ENCODE measurements at regions not wholly inside any gene's neighbourhood (a gene's known extent, or its start where the extent isn't known, plus 50 kb on each side); places are given as distances from the start of the nearest gene placed in this dataset. TPM values are rescaled to one million over a fixed set of nuclear protein-coding genes. Genes with fewer than 3 reads are reported as not detected.
"Not testable (repeated sequence)": the region's sequence is repeated elsewhere in the genome, so short reads cannot be mapped to it uniquely, and the experiment has no call there.

- H3K27me3 ChIP-seq; H3K4me1 ChIP-seq; intact Hi-C loops (cut with DNase I); H3K27ac ChIP-seq; DNase-seq; H3K36me3 ChIP-seq; H3K4me3 ChIP-seq (replicated peaks in 1 of 3); H3K9me3 ChIP-seq: not testable (repeated sequence)
- WGBS, 2 donors, result 77 to 84% methylated on average over 4 of the region's 4 CpGs
These were observed 134.6 kb downstream of the OTOP1 start for GRCh38 chr4:4092159-4092558.

GRCh38 chr4:4099610-4100009 lies 127.1 kb downstream of the OTOP1 start:
- H3K36me3 ChIP-seq; H3K27ac ChIP-seq; DNase-seq; H3K4me3 ChIP-seq (replicated peaks in 1 of 3); intact Hi-C loops (cut with DNase I); H3K27me3 ChIP-seq; H3K9me3 ChIP-seq; H3K4me1 ChIP-seq: not testable (repeated sequence)
- 77 to 91% methylated on average over 2 to 3 of the region's 4 CpGs for WGBS, 2 donors

- intact Hi-C loops (cut with DNase I); H3K27ac ChIP-seq; H3K9me3 ChIP-seq; H3K36me3 ChIP-seq; H3K4me1 ChIP-seq; H3K27me3 ChIP-seq: not testable (repeated sequence)
- WGBS, 2 donors, result 0% methylated on average over 8 of the region's 36 CpGs; no CpG with 5 or more reads in 1 of the 2 donors
- DNase-seq, result peak in 1 of 2 donors; percentile 5
- H3K4me3 ChIP-seq (replicated peaks in 1 of 3), result peak overlapping the region in 1 of 3 donors; percentile 24
These were observed 119.8 kb downstream of the OTOP1 start for GRCh38 chr4:4106923-4107322.

GRCh38 chr4:4107411-4108107 lies 119.2 kb downstream of the OTOP1 start:
- H3K27ac ChIP-seq; H3K36me3 ChIP-seq; H3K9me3 ChIP-seq; intact Hi-C loops (cut with DNase I); H3K27me3 ChIP-seq; H3K4me1 ChIP-seq: not testable (repeated sequence)
- peak in 5 of 6 experiments; percentile 27 to 83 (median 76) for TF ChIP-seq CTCF (IDR thresholded peaks at IDR 0.05)
- 19 to 80% methylated on average over 2 to 36 of the region's 52 CpGs for WGBS, 2 donors
- peak; percentile 56 to 62 for DNase-seq
- peak overlapping the region in 1 of 3 donors; percentile 24 for H3K4me3 ChIP-seq (replicated peaks in 1 of 3)

GRCh38 chr4:4115381-4115780 lies 111.3 kb downstream of the OTOP1 start:
- H3K27me3 ChIP-seq; H3K27ac ChIP-seq; intact Hi-C loops (cut with DNase I); H3K36me3 ChIP-seq; DNase-seq; H3K4me3 ChIP-seq (replicated peaks in 1 of 3); H3K9me3 ChIP-seq; H3K4me1 ChIP-seq: not testable (repeated sequence)
- WGBS, 2 donors, result 100% methylated on average over 3 of the region's 13 CpGs; no CpG with 5 or more reads in 1 of the 2 donors

- H3K4me1 ChIP-seq; H3K4me3 ChIP-seq (replicated peaks in 1 of 3); H3K27me3 ChIP-seq; DNase-seq; H3K36me3 ChIP-seq; H3K9me3 ChIP-seq; intact Hi-C loops (cut with DNase I); H3K27ac ChIP-seq: not testable (repeated sequence)
- WGBS, 2 donors, result 71% methylated on average over 1 of the region's 1 CpG; no CpG with 5 or more reads in 1 of the 2 donors
These were observed 109.8 kb downstream of the OTOP1 start for GRCh38 chr4:4116901-4117300.

GRCh38 chr4:4134368-4134767 lies 92.4 kb downstream of the OTOP1 start:
- H3K9me3 ChIP-seq; DNase-seq; H3K36me3 ChIP-seq; H3K27me3 ChIP-seq; H3K4me3 ChIP-seq (replicated peaks in 1 of 3); H3K4me1 ChIP-seq; H3K27ac ChIP-seq; intact Hi-C loops (cut with DNase I): not testable (repeated sequence)
- 64 to 67% methylated on average over 8 of the region's 8 CpGs for WGBS, 2 donors

- H3K36me3 ChIP-seq; H3K27ac ChIP-seq; H3K4me3 ChIP-seq (replicated peaks in 1 of 3); H3K27me3 ChIP-seq; H3K9me3 ChIP-seq; intact Hi-C loops (cut with DNase I); H3K4me1 ChIP-seq; DNase-seq: not testable (repeated sequence)
- 94 to 97% methylated on average over 9 of the region's 9 CpGs for WGBS, 2 donors
These were observed 90.1 kb downstream of the OTOP1 start for GRCh38 chr4:4136621-4137020.

Small RNA genes lying in the stretch of these regions (small RNA-seq; reads per million reads assigned to genes)
- gene AC116562.3, result not detected

Data from thyroid gland (tissue), 4 donors.